ENCODE measurements at regions not wholly inside any gene's neighbourhood (a gene's known extent, or its start where the extent isn't known, plus 50 kb on each side); places are given as distances from the start of the nearest gene placed in this dataset.
"Not testable (repeated sequence)": the region's sequence is repeated elsewhere in the genome, so short reads cannot be mapped to it uniquely, and the experiment has no call there.

- DNase-seq (ENCODE audit: low read depth), result no peak
Measured at GRCh38 chr12:97005174-97005573, 98.1 kb downstream of the NEDD1 start.

- no peak for DNase-seq (ENCODE audit: low read depth)
Measured at GRCh38 chr12:97005646-97006045, 98.6 kb downstream of the NEDD1 start.

- no peak for DNase-seq (ENCODE audit: low read depth)
Measured at GRCh38 chr12:97006585-97006984, 99.5 kb downstream of the NEDD1 start.

- DNase-seq (ENCODE audit: low read depth), result no peak
Measured at GRCh38 chr12:97016163-97016562, 109.1 kb downstream of the NEDD1 start.

- no peak for DNase-seq (ENCODE audit: low read depth)
Measured at GRCh38 chr12:97017213-97017612, 110.2 kb downstream of the NEDD1 start.

GRCh38 chr12:97022536-97023230, 115.6 kb downstream of the NEDD1 start:
- no peak for DNase-seq (ENCODE audit: low read depth)

GRCh38 chr12:97024393-97024792, 117.3 kb downstream of the NEDD1 start:
- DNase-seq (ENCODE audit: low read depth), result no peak

- no peak for DNase-seq (ENCODE audit: low read depth)
Measured at GRCh38 chr12:97026901-97027300, 119.8 kb downstream of the NEDD1 start.

- DNase-seq (ENCODE audit: low read depth), result no peak
Measured at GRCh38 chr12:97027482-97027881, 120.4 kb downstream of the NEDD1 start.

GRCh38 chr12:97038131-97038530, 131.1 kb downstream of the NEDD1 start:
- DNase-seq (ENCODE audit: low read depth), result no peak

GRCh38 chr12:97038834-97039233, 131.8 kb downstream of the NEDD1 start:
- DNase-seq (ENCODE audit: low read depth), result no peak

- DNase-seq (ENCODE audit: low read depth), result no peak
Measured at GRCh38 chr12:97046901-97047300, 139.8 kb downstream of the NEDD1 start.

GRCh38 chr12:97047361-97047760, 140.3 kb downstream of the NEDD1 start:
- DNase-seq (ENCODE audit: low read depth), result no peak

- no peak for DNase-seq (ENCODE audit: low read depth)
Measured at GRCh38 chr12:97048421-97049035, 141.5 kb downstream of the NEDD1 start.

GRCh38 chr12:97050509-97050908, 143.5 kb downstream of the NEDD1 start:
- DNase-seq (ENCODE audit: low read depth), result no peak

GRCh38 chr12:97051341-97051740, 144.3 kb downstream of the NEDD1 start:
- DNase-seq (ENCODE audit: low read depth), result no peak

- DNase-seq (ENCODE audit: low read depth), result no peak
Measured at GRCh38 chr12:97061171-97061570, 154.1 kb downstream of the NEDD1 start.

- no peak for DNase-seq (ENCODE audit: low read depth)
Measured at GRCh38 chr12:97063292-97063935, 156.4 kb downstream of the NEDD1 start.

GRCh38 chr12:97075161-97075933, 168.3 kb downstream of the NEDD1 start:
- no peak for DNase-seq (ENCODE audit: low read depth)

- no peak for DNase-seq (ENCODE audit: low read depth)
Measured at GRCh38 chr12:97075934-97076630, 169.0 kb downstream of the NEDD1 start.

- DNase-seq (ENCODE audit: low read depth), result not testable (repeated sequence)
Measured at GRCh38 chr12:97076912-97077311, 169.9 kb downstream of the NEDD1 start.

- no peak for DNase-seq (ENCODE audit: low read depth)
Measured at GRCh38 chr12:97082029-97082428, 175.0 kb downstream of the NEDD1 start.
